HG03097 (cell line): ENCODE measurements at regions not wholly inside any gene's neighbourhood (a gene's known extent, or its start where the extent isn't known, plus 50 kb on each side); places are given as distances from the start of the nearest gene placed in this dataset.

ENCODE experiments used
- ATAC-seq: cut with Tn5 transposase; IDR thresholded peaks from one replicate; pipeline ENCODE4 v1.9.1; 2021; ENCODE audit not compliant: unreplicated experiment, low FRiP score

- no peak for ATAC-seq
Observed at GRCh38 chr1:162924179-162924578, 63.2 kb upstream of the CCDC190 start.

- ATAC-seq, result no peak
Observed at GRCh38 chr1:162922201-162922600, 61.2 kb upstream of the CCDC190 start.

DNA sequence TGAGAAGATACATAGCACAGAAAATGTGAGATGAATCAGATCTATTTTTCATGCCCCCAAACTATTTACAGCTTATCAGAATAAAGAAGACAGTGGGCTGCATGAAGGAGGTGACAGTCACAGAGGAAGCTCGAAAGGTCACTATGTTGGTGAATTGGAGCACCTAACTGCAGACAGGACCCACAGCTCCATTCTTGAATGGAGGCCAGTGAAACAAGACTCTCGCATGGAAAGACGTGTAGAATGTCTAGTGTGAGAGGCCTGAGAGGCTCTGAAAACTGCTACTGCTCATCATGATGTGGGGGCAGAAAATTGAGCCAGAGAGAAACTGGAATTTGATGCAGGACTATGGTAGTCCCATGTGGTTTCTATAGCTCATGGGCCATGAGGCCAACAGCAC lies 60.3 kb upstream of the CCDC190 start:
- ATAC-seq, result no peak

DNA sequence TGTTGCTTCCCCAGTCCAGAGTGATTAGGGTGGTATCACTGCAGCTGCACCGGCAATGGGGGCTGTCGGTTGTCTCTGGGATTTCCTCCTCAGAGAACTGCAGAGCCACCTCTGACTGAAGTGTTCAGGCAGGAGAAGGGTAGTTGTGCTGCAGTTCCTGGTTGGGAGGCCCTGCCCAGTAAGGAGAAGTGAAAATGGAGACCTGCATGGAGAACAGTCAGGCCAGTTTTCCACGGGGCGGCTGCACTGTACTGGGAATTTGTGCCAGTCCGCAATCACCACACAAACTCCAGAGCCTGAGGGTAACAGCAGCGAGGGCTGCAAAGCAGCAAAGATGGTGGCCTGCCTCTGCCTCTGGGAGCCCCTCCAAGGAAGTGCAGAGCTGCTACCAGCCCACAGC lies 58.1 kb upstream of the CCDC190 start:
- ATAC-seq, result no peak

GRCh38 chr1:162918151-162918754 lies 57.3 kb upstream of the CCDC190 start:
- ATAC-seq, result no peak

DNA sequence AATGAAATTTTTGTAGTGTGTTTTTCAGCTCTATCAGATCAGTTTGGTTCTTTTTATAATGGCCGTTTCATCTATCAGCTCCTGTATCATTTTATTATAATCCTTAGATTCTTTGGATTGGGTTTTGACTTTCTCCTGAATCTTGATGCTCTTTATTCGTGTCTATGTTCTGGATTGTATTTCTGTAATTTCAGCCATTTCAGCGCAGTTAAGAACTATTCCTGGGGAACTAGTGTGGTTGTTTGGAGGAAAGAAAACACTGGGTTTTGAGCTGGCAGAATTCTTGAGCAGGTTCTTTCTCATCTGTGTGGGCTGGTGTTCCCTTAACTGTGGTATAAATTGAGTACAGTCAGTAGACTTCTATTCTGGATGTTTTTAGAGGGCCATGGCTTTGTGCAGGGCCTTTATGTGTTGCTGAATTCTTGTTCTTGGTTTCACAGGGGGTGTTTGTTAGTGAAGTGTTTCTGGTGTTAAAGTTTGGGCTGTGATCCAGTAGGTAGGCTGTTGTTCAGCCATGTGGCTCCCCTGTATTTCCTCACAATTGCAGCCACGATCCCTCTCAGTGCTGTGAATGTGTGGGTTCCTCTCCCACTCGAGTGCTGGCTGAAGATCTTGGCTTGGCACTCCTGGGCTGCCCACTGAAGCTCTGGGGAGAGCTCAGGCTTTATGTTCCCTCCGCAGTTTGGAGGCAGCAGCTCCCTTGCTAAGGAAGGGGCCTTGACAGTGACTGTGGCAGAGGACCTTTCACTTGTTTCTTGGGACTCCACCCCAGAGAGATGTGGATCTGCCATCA lies 56.0 kb upstream of the CCDC190 start:
- ATAC-seq, result no peak

DNA sequence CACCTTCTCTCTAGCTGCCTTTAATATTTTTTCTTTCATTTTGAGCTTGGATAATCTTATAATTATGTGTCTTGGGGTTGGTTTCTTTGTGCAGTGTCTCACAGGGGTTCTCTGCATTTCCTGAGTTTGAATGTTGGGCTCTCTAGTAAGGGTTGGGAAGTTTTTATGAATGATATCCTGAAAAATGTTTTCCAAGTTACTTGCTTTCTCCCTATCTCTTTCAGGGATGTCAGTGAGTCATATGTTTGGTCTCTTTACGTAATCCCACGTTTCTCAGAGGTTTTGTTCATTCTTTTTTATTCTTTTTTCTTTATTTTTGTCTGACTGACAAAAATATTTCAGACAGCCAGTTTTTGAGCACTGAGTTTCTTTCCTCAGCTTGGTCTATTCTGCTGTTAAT lies 55.4 kb upstream of the CCDC190 start:
- no peak for ATAC-seq

DNA sequence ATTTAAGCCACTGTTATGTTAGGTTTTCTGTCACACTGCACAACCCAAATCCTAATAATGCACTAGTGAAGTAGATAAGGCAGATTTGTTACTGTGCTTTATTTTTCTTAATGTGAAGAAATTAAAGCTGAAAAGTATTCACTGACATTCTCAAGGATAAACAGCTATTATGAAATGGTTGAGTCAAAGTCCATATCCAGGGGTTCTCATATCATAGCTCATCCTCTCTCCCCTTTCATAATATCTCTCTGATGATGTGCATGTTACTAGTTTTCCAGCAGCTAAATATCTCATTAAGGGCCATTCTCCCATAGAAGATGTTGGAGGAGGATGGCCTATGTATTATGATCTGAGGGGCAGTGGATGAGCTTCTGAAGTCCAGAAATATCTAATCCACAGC lies 53.6 kb upstream of the CCDC190 start:
- ATAC-seq, result no peak

- ATAC-seq, result no peak
Observed at GRCh38 chr1:162913345-162913744, 52.4 kb upstream of the CCDC190 start.

DNA sequence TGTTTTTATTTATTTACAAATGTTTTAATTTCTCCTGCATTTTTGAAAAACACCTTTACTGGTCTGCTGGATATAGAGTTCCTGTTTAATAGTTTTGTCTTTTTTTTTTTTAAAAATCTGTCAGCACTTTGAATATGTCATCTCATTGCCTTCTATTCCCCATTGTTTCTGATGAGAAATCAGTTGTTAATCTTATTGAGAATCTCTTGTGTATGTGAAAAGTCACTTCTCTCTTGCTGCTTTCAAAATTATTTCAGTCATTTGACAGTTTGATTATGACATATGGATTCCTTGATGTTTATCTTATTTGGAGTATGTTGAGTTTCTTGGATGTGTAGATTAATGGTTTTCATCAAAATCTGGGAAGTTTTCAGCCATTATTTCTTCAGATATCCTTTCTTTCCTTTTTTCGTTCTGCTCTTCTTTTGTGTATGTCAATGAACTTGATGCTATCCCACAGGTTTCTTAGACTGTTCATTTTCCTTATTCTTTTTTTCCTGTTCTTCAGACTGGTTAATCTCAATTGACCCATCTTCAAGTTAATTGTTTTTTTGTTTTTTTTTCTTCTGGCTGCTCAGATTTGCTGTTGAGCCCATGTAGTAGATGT lies 51.2 kb upstream of the CCDC190 start:
- ATAC-seq, result no peak
